ENCODE measurements at regions not wholly inside any gene's neighbourhood (a gene's known extent, or its start where the extent isn't known, plus 50 kb on each side); places are given as distances from the start of the nearest gene placed in this dataset.
"Not testable (repeated sequence)": the region's sequence is repeated elsewhere in the genome, so short reads cannot be mapped to it uniquely, and the experiment has no call there.

GRCh38 chr20:25863536-25864325 lies 167.1 kb upstream of the ZNF337 start:
- DNase-seq = no peak

DNA sequence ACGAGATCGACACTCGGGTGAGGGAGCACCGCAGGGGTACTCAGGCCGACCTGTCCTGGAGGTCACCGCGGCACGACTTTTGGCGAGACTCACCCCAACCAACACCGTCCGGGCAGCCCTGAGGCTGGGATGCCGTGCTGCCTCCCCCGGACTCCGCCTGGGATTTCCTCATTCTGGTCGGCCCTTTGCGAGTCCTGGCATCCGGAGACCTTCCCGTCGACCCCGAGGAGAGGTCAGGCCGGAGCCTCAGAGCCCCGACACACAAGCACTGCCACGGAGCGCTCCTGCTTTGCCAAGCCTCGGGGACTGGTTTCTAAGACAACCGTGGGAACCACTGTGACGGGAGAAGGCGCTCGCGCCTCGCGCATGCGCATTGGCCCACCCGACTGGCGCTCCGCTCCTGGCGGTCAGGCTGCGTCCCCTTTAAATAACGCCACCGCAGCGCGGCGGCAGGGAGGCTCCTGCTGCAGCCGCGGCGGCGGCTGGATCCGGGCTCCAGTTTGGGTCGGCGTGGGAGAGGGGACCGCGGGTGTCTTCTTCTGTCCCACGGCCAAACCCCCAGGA lies 166.4 kb upstream of the ZNF337 start:
- peak; percentile 82 for DNase-seq

DNA sequence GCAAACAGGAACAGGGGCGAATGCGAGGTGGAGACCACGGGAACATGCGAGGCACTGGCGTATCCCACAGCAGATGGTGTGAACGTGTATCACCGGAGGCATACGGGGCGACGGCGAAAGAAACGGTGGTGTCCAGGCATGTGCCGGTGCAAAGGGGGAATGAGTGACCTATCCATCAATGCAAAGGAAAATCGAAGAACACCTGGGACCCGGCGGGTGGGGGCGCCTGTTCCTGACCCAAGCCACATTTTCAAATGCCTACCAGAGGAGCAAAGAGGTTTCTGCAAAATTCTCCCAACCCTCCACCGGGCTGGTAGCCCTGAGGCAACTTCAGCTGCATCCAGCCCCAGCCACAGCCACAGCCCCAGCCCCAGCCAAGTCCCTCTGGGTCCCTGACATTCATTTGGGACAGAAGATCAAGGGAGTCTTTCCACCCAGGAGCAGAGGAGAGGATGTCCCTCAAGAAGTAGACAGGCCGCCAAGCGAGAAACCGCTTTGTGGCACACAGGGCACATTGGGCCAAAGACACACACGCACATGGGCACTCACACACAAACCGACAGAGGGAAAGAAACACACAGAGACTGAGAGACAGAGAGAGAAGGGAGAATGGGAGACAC lies 164.0 kb upstream of the ZNF337 start:
- no peak for DNase-seq

GRCh38 chr20:25859649-25860530 lies 163.2 kb upstream of the ZNF337 start:
- peak; percentile 62 for DNase-seq

GRCh38 chr20:25858495-25859425 lies 162.1 kb upstream of the ZNF337 start:
- DNase-seq = no peak

- DNase-seq = not testable (repeated sequence)
These were observed 160.6 kb upstream of the ZNF337 start for GRCh38 chr20:25857091-25857788.

- DNase-seq = no peak
These were observed 159.7 kb upstream of the ZNF337 start for GRCh38 chr20:25856256-25856884.

DNA sequence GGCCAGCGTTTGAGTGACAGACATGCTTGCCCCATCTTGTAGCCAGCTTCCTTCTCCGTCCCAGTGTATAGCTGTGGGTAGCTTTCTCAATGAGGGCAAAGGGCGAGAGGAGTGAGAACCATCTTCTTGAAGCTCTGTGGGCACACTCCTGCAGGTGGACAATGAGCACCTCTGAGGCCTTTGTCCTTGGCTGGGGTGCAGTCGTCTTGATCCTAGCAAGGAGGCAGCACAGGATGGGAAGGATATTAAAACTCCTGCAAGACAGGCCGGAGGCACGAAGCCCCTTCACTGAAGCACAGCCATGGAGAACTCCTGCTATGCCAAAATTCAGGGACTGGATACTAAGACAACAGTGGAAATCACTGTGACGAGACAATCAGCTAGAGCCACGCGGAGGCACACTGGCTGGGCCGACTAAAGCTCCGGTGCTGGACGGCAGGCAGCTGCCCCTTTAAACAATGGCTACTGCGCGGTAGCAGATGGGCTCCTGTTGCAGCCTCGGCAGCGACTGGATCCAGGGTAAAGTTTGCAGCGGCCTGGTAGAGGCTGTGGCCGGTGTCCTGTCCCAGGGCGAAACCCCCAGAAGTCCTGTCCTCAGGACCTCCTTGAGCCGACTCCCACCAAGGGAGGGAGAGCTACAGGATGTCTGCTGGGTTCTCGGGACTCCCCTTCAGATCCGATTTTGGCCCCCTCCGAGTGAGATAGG lies 159.0 kb upstream of the ZNF337 start:
- DNase-seq = not testable (repeated sequence)

DNA sequence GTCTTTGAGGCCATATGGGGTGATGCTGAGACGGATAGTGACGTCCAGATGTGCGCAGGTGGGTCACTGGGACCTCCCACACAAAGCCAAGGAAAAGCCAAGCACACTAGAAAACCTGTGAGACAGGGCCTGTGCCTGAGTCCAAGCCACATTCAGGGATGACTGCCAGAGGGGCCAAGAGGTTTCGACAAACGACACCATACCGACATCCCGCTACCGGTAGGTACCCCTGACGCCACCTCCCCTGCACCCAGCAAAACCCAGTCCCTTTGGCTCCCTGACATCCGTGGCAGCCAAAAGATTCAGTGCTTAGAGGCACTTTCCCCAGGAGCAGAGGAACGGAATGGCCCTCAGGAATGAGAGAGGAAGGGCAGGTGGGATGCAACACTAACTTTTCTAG lies 158.0 kb upstream of the ZNF337 start:
- DNase-seq = not testable (repeated sequence)

- peak; percentile 80 for DNase-seq
These were observed 157.2 kb upstream of the ZNF337 start for GRCh38 chr20:25853718-25854388.

GRCh38 chr20:25852968-25853717 lies 156.5 kb upstream of the ZNF337 start:
- DNase-seq = not testable (repeated sequence)

DNA sequence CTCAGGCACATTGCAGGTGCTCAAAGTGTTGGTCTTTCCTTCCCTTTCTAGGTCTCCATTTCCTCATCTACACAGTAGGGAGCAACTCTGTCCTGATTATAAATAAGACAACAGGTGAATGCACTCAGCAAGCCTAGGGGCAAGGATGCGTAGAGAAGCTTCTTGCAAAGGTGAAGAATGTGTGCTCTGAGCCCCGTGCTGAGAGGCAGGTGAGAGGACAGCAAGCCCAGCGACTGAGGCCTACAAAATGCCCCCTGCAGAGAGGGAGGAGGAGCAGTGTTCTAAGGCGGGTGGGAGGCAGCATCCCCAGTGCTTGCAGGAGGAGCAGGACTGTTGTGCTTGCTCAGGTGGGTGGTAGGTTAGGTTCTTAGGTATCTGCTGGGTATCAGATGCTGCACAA lies 153.5 kb upstream of the ZNF337 start:
- not testable (repeated sequence) for DNase-seq

DNA sequence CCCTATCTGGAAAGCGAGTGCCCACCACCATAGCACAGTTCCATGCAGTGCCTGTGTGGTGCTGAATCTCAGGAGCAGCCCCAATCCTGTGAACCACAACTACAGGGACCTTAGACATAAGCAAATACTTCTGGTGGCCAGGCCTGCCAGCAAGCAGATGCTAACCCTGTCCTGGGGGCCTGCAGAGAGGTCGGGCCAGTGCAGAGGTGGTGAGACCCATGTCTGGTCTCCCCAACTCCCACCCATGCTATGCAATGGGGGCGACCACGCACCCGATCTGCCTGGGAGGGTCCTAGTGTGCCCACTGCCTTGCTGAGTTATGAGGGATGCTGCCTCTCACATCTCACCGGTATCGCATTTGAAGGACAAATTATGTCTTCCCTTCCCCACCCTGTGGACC lies 151.6 kb upstream of the ZNF337 start:
- no peak for DNase-seq

DNA sequence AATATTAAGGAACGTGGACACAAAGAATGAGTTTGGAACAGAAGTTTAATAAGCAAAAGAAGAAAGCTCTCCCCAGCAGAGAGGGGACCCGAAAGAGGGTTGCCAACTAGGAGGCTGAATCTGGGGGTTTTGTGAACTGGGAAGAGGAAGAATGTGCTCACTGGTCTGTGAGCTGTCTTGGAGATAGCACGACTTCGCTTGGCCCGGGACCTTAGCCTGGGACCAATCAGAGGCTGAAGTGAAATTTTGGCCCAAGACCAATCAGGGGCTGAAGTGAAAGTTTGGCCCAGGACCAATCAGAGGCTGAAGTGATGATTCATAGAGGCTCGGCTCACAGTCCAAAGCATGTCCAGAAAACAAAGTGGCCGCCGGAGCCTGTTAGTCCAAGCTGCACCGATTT lies 148.0 kb upstream of the ZNF337 start:
- DNase-seq = not testable (repeated sequence)

GRCh38 chr20:25813511-25813910 lies 116.9 kb upstream of the ZNF337 start:
- DNase-seq = not testable (repeated sequence)

DNA sequence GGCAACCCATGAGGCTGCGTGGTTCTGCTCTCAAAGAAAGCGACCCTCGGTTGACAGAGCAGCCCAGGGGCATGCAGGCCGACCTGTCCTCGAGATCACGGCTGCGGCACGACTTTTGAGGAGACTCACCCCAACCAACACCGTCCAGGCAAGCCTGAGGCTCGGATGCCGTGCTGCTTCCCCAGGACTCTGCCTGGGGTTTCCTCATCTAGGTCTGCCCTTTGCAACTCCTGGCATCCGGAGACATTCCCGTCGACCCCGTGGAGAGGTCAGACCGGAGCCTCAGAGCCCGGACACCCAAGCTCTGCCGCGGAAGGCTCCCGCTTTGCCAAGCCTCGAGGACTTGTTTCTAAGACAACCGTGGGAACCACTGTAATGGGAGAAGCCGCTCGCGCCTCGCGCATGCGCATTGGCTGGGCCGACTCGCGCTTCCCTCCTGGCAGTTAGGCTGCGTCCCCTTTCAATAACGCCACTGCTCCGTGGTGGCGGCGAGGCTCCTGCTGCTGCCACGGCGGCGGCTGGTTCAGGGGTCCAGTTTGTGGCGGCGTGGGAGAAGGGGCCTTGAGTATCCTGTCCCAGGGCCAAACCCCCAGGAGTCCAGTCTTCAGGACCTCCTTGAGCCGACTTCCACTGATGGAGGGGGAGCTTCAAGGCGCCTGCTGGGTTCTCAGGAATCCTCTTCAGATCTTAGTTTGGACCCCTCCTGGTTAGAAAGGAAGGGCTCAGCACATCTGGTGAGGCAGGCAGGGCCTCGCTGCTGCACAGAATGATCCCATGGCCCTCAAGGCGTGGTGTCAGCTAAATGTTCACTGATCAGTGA lies 101.7 kb upstream of the ZNF337 start:
- DNase-seq = not testable (repeated sequence)

DNA sequence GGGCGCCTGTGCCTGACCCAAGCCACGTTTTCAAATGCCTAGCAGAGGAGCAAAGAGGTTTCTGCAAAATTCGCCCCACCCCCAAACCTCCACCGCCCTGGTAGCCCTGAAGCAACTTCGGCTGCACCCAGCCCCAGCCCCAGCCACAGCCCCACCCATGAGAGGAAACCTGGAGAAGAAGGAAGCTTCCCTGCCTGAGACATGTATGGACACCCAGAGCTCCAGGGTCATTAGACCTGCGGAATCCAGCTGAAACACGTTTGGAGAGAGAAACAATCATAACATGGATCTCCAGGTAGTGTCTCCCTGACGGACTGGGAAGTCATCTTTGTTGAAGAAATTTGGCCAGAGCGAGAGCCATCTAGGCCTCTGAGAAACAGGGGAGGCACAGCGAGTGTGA lies 100.4 kb upstream of the ZNF337 start:
- DNase-seq = not testable (repeated sequence)

- not testable (repeated sequence) for DNase-seq
These were observed 80.6 kb upstream of the ZNF337 start for GRCh38 chr20:25777241-25777640.
